GM19238 (cell line): ENCODE measurements at regions not wholly inside any gene's neighbourhood (a gene's known extent, or its start where the extent isn't known, plus 50 kb on each side); places are given as distances from the start of the nearest gene placed in this dataset.
A peak's percentile ranks its signal among the peaks of the same experiment; 100 is the strongest.
"Not testable (repeated sequence)": the region's sequence is repeated elsewhere in the genome, so short reads cannot be mapped to it uniquely, and the experiment has no call there.

Source experiments
- DNase-seq: peaks from one replicate; pipeline ENCODE4 v3.0.0; 2011; ENCODE audit warnings: low spot score; ENCODE audit not compliant: insufficient read length

DNA sequence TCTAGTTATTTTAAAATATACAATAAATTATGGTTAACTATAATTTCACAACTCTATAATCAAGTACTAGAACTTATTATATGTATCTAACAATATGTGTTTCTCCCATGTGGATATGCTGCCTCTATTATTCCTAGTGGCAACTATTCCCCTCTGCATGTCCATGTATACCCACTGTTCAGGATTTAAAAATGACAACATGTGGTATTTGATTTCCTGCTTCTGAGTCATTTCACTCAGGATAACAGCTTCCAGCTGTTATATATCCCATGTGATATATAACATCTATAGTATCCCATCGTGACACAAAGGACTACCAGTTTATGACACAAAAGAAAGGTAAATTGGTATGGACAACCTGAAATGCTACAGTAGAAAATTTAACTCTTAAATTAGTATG, 167.4 kb upstream of the TACR3 start:
- DNase-seq = no peak

DNA sequence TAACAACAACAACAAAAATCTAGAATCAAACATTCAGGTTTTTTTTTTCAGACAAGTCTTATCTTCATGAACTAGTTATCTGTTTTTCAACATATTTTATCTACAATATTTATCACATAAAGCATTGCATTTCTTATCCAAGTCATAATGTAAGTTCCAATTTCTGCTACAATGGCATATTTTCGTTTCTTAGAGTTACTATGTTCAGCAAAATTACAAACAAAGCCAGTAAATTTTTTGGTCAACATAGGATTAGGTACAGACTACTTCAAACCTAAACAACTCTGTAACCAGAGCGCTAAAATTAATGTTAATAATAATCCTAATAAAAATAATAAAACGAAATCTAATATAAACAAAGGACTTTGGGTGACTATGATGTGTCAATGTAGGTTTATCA, 165.4 kb upstream of the TACR3 start:
- no peak for DNase-seq

DNA sequence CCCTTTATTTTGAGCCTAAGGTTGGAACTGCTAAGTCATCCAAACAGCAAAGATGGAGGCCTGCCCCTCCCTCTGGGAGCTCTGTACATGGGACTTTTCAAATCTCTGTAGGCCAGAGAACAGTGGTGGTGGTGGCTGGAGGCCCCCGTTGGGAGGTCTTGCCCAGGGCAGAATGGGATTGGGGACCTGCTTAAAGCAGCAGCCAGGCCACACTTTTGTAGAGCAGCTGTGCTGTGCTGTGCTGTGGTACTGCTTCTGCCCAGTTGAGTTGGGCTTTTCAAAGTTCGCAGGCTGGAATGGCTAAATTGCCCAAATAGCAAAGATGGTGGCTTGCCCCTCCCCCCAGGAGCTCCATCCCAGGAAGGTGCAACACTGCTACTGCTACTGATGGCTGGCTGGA, 147.5 kb upstream of the TACR3 start:
- no peak for DNase-seq

DNA sequence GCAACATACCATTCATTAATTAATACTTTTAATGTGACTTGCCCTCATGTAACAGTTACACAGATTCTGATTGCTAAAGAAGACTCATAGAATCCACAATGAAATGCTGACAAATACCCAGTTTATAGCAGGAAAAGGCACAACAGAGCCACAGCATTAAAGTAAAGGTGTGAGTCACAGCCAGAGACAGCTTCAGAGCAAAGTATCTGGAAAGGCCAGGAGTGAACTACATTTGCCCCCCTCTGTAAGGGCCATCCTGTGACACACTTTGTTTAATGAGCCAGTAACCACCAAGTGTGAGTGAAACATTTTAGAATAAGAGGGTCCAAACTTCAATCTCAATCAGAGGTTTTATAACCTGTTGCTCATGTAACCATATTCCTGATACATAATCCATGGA, 133.8 kb upstream of the TACR3 start:
- no peak for DNase-seq

DNA sequence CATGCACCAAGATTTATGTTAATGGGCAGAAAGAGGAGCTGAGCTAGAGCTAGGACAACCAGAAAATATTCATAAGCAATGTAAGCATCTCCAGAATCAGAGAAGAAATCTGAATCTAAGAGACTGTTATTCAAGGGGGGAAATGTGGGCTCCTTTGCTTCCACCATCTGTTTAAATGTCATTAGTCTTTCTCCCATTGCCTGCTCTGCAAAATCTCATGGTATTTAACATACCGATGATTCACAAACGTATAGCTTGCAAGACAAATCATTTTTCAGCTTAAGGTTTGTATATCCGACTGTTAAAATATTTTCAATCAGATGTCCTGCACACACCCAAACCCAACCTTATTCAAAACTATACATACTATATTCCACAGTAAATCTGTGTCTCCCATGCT, 133.4 kb upstream of the TACR3 start:
- no peak for DNase-seq

DNA sequence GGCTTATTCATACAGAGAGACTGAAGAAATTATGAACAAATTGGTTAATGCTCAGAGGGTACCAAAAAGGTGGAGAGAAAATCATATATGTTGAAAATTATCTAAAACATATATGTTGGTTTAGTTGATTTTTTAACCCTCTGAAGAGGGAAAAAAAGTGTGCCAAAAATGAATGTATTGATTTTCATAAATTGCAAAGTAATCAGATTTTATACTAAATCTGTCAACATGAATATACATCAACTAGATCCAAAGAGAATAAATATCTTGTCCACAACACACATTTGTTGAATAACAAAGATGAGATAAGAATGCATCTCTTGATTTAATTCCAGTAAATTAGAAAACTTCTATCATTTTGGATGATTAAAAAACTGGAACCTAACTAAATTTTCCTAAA, 125.3 kb upstream of the TACR3 start:
- DNase-seq = no peak

DNA sequence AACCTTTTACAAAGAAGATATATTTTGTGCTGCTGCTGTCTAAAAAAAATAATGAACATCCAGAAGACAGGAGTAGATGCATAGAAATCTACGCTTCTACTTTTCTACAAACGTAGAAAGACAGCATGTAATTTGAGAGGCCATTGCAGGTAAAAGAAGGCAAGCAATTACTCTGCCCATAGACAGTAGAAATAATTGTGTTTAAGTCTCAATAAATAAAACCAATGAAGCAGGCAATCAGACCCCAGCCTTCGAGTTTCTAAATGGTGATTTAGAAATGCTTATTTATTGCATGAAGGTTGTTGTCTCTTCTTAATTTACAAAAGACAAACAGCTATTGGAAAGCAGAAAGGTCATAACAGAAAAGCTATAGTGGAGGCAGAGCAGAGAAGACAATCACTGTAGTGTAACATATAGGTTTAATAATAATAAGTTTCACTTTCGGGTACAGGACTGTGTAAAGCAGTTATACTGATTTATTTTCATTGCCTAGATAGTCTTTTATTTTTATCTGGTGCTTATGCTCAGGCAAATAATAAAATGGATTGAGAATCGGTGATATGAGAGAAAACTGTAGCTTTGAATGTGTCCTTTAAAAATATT, 123.0 kb upstream of the TACR3 start:
- no peak for DNase-seq

DNA sequence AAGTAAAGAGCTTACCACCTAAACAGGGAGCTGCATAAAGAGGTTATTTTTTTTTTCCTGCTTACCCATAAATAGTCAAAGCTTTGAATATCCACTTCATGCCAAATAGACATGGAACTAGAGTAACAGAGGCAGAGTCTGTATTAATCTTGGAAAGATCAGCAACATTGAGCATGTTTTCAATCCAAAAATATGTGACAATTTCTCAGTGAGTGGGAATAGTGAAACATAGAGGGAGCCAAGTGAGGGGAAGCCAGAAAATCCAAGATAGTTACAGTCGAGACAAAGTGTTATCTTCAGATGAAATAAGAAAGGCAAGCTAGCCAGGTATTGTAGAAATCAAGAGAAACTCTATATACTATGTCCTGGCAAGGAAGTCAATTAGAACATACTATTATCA, 122.3 kb upstream of the TACR3 start:
- DNase-seq = no peak

DNA sequence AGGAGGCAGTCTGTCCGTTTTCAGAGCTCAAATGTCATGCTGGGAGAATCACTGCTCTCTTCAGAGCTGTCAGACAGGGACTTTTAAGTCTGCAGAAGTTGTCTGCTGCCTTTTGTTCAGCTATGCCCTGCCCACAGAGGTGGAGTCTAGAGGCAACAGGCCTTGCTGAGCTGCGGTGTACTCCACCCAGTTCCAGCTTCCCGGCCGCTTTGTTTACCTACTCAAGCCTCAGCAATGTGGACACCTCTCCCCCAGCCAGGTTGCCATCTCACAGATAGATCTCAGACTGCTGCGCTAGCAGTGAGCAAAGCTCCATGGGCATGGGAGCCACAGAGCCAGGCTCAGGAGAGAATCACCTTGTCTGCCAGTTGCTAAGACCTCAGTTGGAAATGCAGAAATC, 90.5 kb upstream of the TACR3 start:
- not testable (repeated sequence) for DNase-seq

DNA sequence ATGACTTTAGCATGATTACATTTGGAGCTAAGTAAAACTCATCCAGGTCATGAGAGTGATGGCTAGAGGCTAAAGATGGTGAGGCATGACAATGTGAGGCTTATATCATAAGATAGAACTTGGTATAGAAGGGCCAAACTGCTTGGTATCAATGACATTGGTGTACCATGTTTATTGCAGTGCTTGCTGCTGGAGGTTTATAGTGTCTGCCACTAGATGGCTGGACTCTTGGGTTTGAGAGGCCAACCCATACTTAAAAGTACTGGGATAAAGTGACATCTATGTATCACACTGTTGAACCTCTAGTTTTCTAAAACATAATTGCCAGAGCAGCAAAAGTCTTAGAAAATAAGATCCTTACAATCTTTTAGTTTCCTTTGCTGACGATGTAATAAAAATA, 83.0 kb upstream of the TACR3 start:
- no peak for DNase-seq

DNA sequence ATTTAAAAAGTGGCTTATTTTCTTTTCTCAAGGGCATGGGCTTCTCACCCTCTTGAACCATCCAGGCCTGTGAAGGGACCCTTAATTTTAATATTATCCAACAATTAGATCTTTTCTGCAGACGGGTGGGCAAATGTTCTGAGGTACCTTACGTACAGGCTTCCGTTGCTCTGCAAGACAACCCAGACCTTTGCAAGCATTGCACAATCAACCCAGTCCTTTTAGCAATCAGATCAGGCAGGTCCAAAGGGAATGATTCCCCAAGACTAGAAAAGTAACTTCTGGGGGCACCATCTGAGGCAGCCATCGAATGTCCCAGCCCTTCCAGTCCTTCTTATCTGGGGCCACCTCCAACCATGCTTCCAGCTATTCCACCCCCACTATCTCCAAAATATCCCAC, 67.3 kb upstream of the TACR3 start:
- DNase-seq = no peak

DNA sequence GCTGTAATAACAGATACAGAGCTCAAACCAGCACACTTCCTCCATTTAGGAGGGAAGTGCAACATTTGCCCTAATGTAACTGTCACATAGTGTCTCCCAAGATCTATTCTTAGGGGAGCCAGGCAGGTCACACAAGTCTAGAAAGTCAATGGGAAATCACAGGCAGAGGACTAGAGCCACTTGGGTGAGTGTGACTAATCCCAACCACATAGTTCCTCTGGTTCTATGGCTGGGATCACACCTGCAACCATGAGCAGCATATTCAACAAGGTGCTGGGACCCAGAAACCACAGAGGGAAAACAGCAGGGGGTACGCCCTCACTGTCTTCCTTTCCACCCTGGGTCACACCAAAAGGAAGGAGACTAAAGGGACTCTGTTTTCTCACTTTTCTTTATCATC, 66.8 kb upstream of the TACR3 start:
- no peak for DNase-seq

DNA sequence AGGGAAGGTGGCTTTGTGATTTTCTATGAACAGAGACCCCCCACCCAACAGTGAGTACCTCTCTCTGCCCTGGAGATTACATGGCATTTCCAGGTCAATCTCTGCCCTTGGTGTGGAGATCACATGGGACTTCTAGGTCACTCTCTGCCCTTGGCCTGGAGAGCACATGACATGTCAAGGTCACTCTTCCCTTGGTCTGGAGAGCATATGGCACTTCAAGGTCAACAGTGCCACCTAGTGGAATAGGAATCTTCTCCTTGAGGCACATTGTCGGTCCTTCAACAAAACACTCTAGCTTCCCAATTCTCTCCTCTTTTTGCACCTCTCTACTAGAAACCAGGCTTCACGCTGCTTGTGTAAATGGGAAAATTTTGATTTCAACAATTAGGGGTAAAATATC, 66.2 kb upstream of the TACR3 start:
- peak; percentile 1 for DNase-seq

DNA sequence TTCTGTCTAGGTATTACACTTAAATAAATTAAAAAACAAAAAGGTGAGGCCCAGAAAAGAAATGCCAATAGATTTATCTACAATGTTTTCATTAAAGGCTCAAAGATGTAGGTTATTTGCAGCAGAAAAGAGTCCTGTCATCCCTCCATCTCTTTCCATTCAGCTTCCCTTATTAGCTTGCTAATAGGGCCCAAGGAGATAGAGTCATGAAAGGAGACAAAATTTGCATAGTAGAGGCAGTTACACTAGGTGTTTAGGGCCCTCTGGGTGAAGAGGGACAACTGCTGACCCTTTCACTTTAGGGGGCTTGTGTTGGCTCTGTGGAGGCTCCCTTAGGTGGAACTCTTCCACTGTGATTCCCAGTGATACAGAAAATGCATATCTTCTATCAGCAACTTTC, 58.4 kb upstream of the TACR3 start:
- no peak for DNase-seq

DNA sequence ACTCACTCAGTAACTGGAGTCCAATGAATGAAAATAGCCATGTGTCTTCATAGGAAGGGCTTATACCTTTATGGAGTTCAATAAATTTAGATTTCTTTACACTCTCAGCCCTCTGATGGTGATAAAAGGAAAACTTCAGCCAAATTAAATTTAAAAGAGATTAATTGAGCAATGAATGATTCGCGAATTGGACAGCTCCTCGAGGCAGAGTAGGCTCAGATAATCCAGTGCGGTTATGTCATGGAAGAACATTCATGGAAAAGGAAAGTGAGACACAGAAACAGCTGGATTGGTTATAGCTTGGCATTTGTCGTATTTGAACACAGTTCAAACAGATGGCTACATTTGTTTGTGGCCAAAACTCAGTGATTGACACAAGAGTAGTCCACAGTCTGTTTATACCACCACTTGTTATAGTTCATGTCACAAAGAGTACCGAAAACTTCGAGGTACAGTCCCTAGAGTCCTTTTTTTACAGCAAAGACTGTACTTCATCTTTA, 54.6 kb upstream of the TACR3 start:
- DNase-seq = no peak

DNA sequence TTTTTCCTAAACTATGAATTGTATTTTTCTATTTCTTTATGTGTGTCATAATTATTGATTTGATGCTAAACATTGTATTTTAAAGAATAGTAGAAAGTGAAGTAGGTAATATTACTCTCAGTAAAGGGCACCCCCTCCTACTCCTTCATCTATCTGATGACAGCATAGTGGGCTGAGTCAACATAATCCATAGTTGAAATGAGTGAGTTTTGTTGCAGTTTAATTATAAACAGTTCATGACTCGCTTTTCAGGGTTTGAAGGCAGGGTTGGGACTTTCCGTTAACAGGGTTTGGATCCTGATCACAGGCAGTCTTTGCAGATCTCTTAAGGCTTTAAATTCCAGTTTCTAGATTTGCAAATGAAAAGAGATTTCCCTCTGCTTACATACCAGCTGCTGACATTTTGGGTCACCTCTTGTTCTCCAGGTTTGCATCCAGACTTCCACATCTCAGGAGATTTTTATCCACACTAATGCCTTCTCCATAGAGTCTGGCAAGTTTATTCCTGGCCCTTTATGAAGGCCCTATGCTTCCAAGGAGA, 54.0 kb upstream of the TACR3 start:
- DNase-seq = no peak
